ENCODE measurements at regions not wholly inside any gene's neighbourhood (a gene's known extent, or its start where the extent isn't known, plus 50 kb on each side); places are given as distances from the start of the nearest gene placed in this dataset.

GRCh38 chr3:66705076-66705475, 204.3 kb upstream of the LRIG1 start:
- Histone ChIP-seq H4K20me1 (ENCODE audit: insufficient read depth, low read length) (no peaks in the 10 kb centered on the region), H3K4me2 (ENCODE audit: low read length) (no peak overlapping the region), H3K79me2 (ENCODE audit: insufficient read depth, low read depth, low read length) (no peaks in the 10 kb centered on the region), H3K9me3 (ENCODE audit: low read length) (no peaks in the 10 kb centered on the region), H3K9me2 (ENCODE audit: insufficient read depth, low read length) (0 out of 2 replicates have a peak, but pooled peaks cover 4% of the 10 kb centered on the region), H3K36me3 (ENCODE audit: insufficient read depth, low read length) (no peaks in the 10 kb centered on the region), H3K4me1 (ENCODE audit: insufficient read depth, low read length, poor library complexity, severe bottlenecking) (peaks cover 8% of the 10 kb centered on the region), H3K4me3 (ENCODE audit: low read depth, low read length, poor library complexity, severe bottlenecking) (no peak overlapping the region), H3K27ac (ENCODE audit: low read depth, low read length, poor library complexity, severe bottlenecking) (no peak overlapping the region), H2AFZ (ENCODE audit: low read length) (no peak overlapping the region)
- BruUV-seq (replicated peaks): no TSS peak
- POLR2A ChIA-PET: no interaction called here
- intact Hi-C loops (cut with micrococcal nuclease; ENCODE audit: unreplicated experiment): no loop called here
- CTCF ChIA-PET (ENCODE audit: unreplicated experiment): no interaction called here
- TF ChIP-seq EZH2phosphoT487 (IDR thresholded peaks at IDR 0.05; ENCODE audit: borderline replicate concordance, low read depth, low read length) (no peak), CTCF (conservative IDR thresholded peaks at IDR 0.05; ENCODE audit: low read length) (no peak)
- no peak for DNase-seq (ENCODE audit: low spot score)

GRCh38 chr3:66706890-66707289, 206.1 kb upstream of the LRIG1 start:
- no peak overlapping the region for H3K4me2 ChIP-seq (ENCODE audit: low read length)
- 0 out of 2 replicates have a peak, but pooled peaks cover 4% of the 10 kb centered on the region for H3K9me2 ChIP-seq (ENCODE audit: insufficient read depth, low read length)
- no peak for TF ChIP-seq CTCF (conservative IDR thresholded peaks at IDR 0.05; ENCODE audit: low read length)
- no peak for TF ChIP-seq EZH2phosphoT487 (IDR thresholded peaks at IDR 0.05; ENCODE audit: borderline replicate concordance, low read depth, low read length)
- ChIA-PET CTCF (ENCODE audit: unreplicated experiment) (no interaction called here), POLR2A (interaction anchor here (0.6 kb wide), 1 partner anchor 33 kb away, joined by 4 read pairs; no protein-coding TSS in a partner anchor)
- H3K4me1 ChIP-seq (ENCODE audit: insufficient read depth, low read length, poor library complexity, severe bottlenecking): peaks cover 3% of the 10 kb centered on the region
- H3K79me2 ChIP-seq (ENCODE audit: insufficient read depth, low read depth, low read length): no peaks in the 10 kb centered on the region
- no peaks in the 10 kb centered on the region for H3K9me3 ChIP-seq (ENCODE audit: low read length)
- BruUV-seq (replicated peaks): no TSS peak
- H3K36me3 ChIP-seq (ENCODE audit: insufficient read depth, low read length): no peaks in the 10 kb centered on the region
- intact Hi-C loops (cut with micrococcal nuclease; ENCODE audit: unreplicated experiment): no loop called here
- no peak overlapping the region for H3K4me3 ChIP-seq (ENCODE audit: low read depth, low read length, poor library complexity, severe bottlenecking)
- H4K20me1 ChIP-seq (ENCODE audit: insufficient read depth, low read length): no peaks in the 10 kb centered on the region
- H2AFZ ChIP-seq (ENCODE audit: low read length): no peak overlapping the region
- no peak overlapping the region for H3K27ac ChIP-seq (ENCODE audit: low read depth, low read length, poor library complexity, severe bottlenecking)
- no peak for DNase-seq (ENCODE audit: low spot score)

- BruUV-seq (replicated peaks): no TSS peak
- Histone ChIP-seq H2AFZ (ENCODE audit: low read length) (no peak overlapping the region), H3K9me2 (ENCODE audit: insufficient read depth, low read length) (no peaks in the 10 kb centered on the region), H3K27ac (ENCODE audit: low read depth, low read length, poor library complexity, severe bottlenecking) (no peak overlapping the region), H3K4me2 (ENCODE audit: low read length) (no peak overlapping the region), H4K20me1 (ENCODE audit: insufficient read depth, low read length) (no peaks in the 10 kb centered on the region), H3K4me1 (ENCODE audit: insufficient read depth, low read length, poor library complexity, severe bottlenecking) (no peaks in the 10 kb centered on the region), H3K79me2 (ENCODE audit: insufficient read depth, low read depth, low read length) (no peaks in the 10 kb centered on the region), H3K4me3 (ENCODE audit: low read depth, low read length, poor library complexity, severe bottlenecking) (no peak overlapping the region), H3K36me3 (ENCODE audit: insufficient read depth, low read length) (no peaks in the 10 kb centered on the region), H3K9me3 (ENCODE audit: low read length) (no peaks in the 10 kb centered on the region)
- ChIA-PET POLR2A (interaction anchor here (1.5 kb wide), 1 partner anchor 11 kb away, joined by 4 read pairs; no protein-coding TSS in a partner anchor), CTCF (ENCODE audit: unreplicated experiment) (no interaction called here)
- no peak for TF ChIP-seq EZH2phosphoT487 (IDR thresholded peaks at IDR 0.05; ENCODE audit: borderline replicate concordance, low read depth, low read length)
- TF ChIP-seq CTCF (conservative IDR thresholded peaks at IDR 0.05; ENCODE audit: low read length): no peak
- intact Hi-C loops (cut with micrococcal nuclease; ENCODE audit: unreplicated experiment): no loop called here
- DNase-seq (ENCODE audit: low spot score): no peak
Measured at GRCh38 chr3:66709532-66709931, 208.7 kb upstream of the LRIG1 start.
